ENCODE measurements at regions not wholly inside any gene's neighbourhood (a gene's known extent, or its start where the extent isn't known, plus 50 kb on each side); places are given as distances from the start of the nearest gene placed in this dataset.
"Not testable (repeated sequence)": the region's sequence is repeated elsewhere in the genome, so short reads cannot be mapped to it uniquely, and the experiment has no call there.

DNA sequence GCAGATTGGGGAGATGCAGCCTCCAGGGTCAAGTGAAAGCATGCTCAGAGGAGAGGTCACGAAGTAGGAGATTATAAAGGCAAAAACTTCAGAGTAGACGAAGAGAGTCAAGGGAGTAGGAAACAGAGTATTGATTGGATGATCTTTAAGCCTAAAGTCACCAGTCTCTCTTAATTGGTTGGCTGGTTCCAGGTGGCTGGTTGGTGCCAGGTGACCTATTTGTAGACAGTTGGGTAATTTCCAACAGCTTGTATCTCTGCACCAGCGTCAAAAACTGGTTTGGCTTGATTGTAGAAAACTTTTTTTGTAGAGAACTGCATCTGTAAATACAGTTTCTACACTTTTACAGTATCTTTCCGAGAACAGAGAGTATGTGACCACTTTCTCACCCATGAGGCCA is 75.7 kb upstream of the CCDC90B start:
- no peak for ATAC-seq (ENCODE audit: insufficient read depth, low FRiP score)
- Histone ChIP-seq H3K4me1 (ENCODE audit: control insufficient read depth in 5 of 5, insufficient read depth in 5 of 5, low read length in 5 of 5) (no peaks in the 10 kb centered on the region), H3K27me3 (ENCODE audit: control insufficient read depth in 3 of 3, insufficient read depth in 3 of 3, low read length in 2 of 3) (no peaks in the 10 kb centered on the region), H3K27ac (ENCODE audit: low read depth in 1 of 2, low read length in 1 of 2) (no peak overlapping the region), H3K9ac (ENCODE audit: insufficient read depth in 1 of 2, low read length in 2 of 2) (no peak overlapping the region), H3K36me3 (ENCODE audit: control insufficient read depth in 4 of 4, insufficient read depth in 4 of 4, low read length in 4 of 4) (no peaks in the 10 kb centered on the region), H3K9me3 (ENCODE audit: control insufficient read depth in 4 of 4, insufficient read depth in 3 of 4, low read length in 3 of 4) (no peaks in the 10 kb centered on the region), H3K4me3 (no peak overlapping the region)
- DNase-seq: no peak
- TF ChIP-seq, protein P1, sequence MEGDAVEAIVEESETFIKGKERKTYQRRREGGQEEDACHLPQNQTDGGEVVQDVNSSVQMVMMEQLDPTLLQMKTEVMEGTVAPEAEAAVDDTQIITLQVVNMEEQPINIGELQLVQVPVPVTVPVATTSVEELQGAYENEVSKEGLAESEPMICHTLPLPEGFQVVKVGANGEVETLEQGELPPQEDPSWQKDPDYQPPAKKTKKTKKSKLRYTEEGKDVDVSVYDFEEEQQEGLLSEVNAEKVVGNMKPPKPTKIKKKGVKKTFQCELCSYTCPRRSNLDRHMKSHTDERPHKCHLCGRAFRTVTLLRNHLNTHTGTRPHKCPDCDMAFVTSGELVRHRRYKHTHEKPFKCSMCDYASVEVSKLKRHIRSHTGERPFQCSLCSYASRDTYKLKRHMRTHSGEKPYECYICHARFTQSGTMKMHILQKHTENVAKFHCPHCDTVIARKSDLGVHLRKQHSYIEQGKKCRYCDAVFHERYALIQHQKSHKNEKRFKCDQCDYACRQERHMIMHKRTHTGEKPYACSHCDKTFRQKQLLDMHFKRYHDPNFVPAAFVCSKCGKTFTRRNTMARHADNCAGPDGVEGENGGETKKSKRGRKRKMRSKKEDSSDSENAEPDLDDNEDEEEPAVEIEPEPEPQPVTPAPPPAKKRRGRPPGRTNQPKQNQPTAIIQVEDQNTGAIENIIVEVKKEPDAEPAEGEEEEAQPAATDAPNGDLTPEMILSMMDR (IDR thresholded peaks at IDR 0.05; ENCODE audit: control extremely low read depth, extremely low read depth): no peak
- 79 to 81% methylated on average over 4 of the region's 4 CpGs for WGBS, 2 donors

DNA sequence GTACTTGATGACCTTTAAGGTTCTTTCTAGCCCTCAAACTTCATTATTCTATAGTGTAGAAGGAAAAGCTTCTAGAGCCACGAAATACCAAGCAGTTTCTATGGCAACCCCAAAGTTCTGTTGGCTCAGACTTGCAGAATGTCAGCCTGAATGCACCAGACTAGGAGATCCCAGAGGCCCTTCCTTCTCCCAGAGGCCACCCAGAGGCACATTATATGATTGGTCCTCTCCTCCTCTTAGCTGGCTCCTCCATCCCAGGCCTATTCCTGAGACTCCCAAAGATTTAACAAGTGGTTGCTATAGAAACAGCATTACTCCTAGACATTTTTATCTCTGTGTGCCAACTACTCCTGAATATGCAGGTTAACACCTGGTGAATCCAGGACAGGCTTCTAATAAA is 69.2 kb upstream of the CCDC90B start:
- Histone ChIP-seq H3K4me1 (ENCODE audit: control insufficient read depth in 5 of 5, insufficient read depth in 5 of 5, low read length in 5 of 5) (no peaks in the 10 kb centered on the region), H3K9me3 (ENCODE audit: control insufficient read depth in 4 of 4, insufficient read depth in 3 of 4, low read length in 3 of 4) (no peaks in the 10 kb centered on the region), H3K27ac (ENCODE audit: low read depth in 1 of 2, low read length in 1 of 2) (no peak overlapping the region), H3K36me3 (ENCODE audit: control insufficient read depth in 4 of 4, insufficient read depth in 4 of 4, low read length in 4 of 4) (no peaks in the 10 kb centered on the region), H3K9ac (ENCODE audit: insufficient read depth in 1 of 2, low read length in 2 of 2) (no peak overlapping the region), H3K27me3 (ENCODE audit: control insufficient read depth in 3 of 3, insufficient read depth in 3 of 3, low read length in 2 of 3) (no peaks in the 10 kb centered on the region), H3K4me3 (no peak overlapping the region)
- TF ChIP-seq, protein P1 (IDR thresholded peaks at IDR 0.05; ENCODE audit: control extremely low read depth, extremely low read depth): no peak
- DNase-seq: no peak
- no peak for ATAC-seq (ENCODE audit: insufficient read depth, low FRiP score)
- 67 to 70% methylated on average over 1 of the region's 1 CpG for WGBS, 2 donors

DNA sequence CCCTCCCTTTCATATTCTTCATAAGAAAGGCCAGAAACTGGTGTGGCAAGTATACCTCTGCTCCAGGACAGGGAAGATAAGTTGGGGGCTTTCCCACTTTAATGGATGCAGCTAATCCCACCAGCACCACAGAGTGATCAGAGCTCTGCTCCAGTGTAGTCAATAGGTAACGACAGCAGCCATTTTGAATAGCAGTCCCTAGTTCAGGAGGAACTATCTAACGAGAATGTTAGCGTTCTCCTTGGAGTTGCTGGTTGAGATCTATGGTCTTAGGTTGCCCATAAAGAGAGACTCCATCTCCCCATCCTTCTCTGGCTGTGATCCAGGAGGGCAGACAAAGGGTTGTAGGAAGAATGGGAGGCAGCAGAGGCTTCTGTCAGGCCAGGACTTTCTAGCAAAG is 64.0 kb upstream of the CCDC90B start:
- no peak overlapping the region for H3K4me3 ChIP-seq
- no peaks in the 10 kb centered on the region for H3K4me1 ChIP-seq (ENCODE audit: control insufficient read depth in 5 of 5, insufficient read depth in 5 of 5, low read length in 5 of 5)
- no peaks in the 10 kb centered on the region for H3K9me3 ChIP-seq (ENCODE audit: control insufficient read depth in 4 of 4, insufficient read depth in 3 of 4, low read length in 3 of 4)
- ATAC-seq (ENCODE audit: insufficient read depth, low FRiP score): no peak
- no peaks in the 10 kb centered on the region for H3K36me3 ChIP-seq (ENCODE audit: control insufficient read depth in 4 of 4, insufficient read depth in 4 of 4, low read length in 4 of 4)
- H3K9ac ChIP-seq (ENCODE audit: insufficient read depth in 1 of 2, low read length in 2 of 2): no peak overlapping the region
- no peaks in the 10 kb centered on the region for H3K27me3 ChIP-seq (ENCODE audit: control insufficient read depth in 3 of 3, insufficient read depth in 3 of 3, low read length in 2 of 3)
- no peak overlapping the region for H3K27ac ChIP-seq (ENCODE audit: low read depth in 1 of 2, low read length in 1 of 2)
- TF ChIP-seq, protein P1 (IDR thresholded peaks at IDR 0.05; ENCODE audit: control extremely low read depth, extremely low read depth): no peak
- WGBS, 2 donors: 94 to 97% methylated on average over 3 of the region's 3 CpGs
- no peak for DNase-seq

DNA sequence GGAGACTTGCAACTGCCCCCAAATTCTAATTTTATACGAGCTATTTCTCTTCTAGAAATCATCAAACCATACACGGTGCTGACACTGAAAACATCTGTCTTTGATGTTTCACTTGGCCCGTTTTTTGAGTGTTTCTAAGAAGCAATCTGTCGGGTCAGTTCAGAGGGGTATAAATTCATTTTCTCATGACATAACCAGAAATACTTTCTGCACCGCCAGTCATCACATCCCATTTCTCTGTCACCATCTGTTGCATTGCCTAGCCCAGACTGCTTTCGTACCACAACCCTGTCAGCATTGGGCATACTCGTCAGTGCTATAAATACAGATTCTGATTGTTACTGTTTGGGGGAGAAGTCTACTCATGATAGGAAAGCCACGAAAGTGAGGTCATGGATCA is 63.1 kb upstream of the CCDC90B start:
- Histone ChIP-seq H3K9ac (ENCODE audit: insufficient read depth in 1 of 2, low read length in 2 of 2) (no peak overlapping the region), H3K36me3 (ENCODE audit: control insufficient read depth in 4 of 4, insufficient read depth in 4 of 4, low read length in 4 of 4) (no peaks in the 10 kb centered on the region), H3K4me1 (ENCODE audit: control insufficient read depth in 5 of 5, insufficient read depth in 5 of 5, low read length in 5 of 5) (no peaks in the 10 kb centered on the region), H3K27ac (ENCODE audit: low read depth in 1 of 2, low read length in 1 of 2) (no peak overlapping the region), H3K4me3 (no peak overlapping the region), H3K9me3 (ENCODE audit: control insufficient read depth in 4 of 4, insufficient read depth in 3 of 4, low read length in 3 of 4) (no peaks in the 10 kb centered on the region), H3K27me3 (ENCODE audit: control insufficient read depth in 3 of 3, insufficient read depth in 3 of 3, low read length in 2 of 3) (no peaks in the 10 kb centered on the region)
- WGBS, 2 donors: 72 to 76% methylated on average over 8 of the region's 8 CpGs
- TF ChIP-seq, protein P1 (IDR thresholded peaks at IDR 0.05; ENCODE audit: control extremely low read depth, extremely low read depth): no peak
- no peak for ATAC-seq (ENCODE audit: insufficient read depth, low FRiP score)
- DNase-seq: no peak

DNA sequence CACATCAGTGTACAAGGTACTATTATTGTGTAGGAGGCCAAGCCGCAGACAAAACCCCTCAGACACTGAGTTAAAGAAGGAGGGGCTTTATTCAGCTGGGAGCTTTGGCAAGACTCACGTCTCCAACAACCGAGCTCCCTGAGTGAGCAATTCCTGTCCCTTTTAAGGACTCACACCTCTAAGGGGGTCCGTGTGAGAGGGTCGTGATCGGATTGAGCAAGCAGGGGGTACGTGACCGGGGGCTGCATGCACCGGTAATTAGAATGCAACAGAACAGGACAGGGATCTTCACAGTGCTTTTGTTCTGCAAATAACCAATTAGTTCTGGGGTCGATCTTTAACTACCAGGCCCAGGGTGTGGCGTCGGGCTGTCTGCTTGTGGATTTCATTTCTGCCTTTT is 60.5 kb upstream of the CCDC90B start:
- ATAC-seq (ENCODE audit: insufficient read depth, low FRiP score); H3K4me3 ChIP-seq: not testable (repeated sequence)
- WGBS, 2 donors: 89 to 91% methylated on average over 12 of the region's 12 CpGs

DNA sequence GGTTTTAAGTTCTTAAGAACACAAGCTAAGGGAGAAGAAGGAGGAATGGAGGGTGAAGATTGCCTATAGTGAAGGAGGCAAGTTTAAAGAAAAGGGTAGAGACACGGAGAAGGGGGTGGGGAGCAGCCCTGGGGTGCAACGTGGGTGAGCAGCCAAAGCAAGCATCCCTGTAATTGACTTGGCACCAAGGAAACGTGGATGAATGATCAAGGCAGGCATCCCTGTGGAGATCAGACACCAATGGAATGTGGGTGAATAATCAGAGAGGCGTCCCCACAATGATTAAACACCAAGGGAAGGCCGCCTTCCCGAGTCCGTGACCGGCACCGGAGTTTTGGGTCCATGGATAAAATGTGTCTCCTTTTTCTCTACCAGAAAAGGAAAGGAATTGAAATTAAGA is 58.4 kb upstream of the CCDC90B start:
- not testable (repeated sequence) for H3K4me3 ChIP-seq; H3K27ac ChIP-seq (ENCODE audit: low read depth in 1 of 2, low read length in 1 of 2); H3K36me3 ChIP-seq (ENCODE audit: control insufficient read depth in 4 of 4, insufficient read depth in 4 of 4, low read length in 4 of 4); H3K27me3 ChIP-seq (ENCODE audit: control insufficient read depth in 3 of 3, insufficient read depth in 3 of 3, low read length in 2 of 3); DNase-seq; H3K4me1 ChIP-seq (ENCODE audit: control insufficient read depth in 5 of 5, insufficient read depth in 5 of 5, low read length in 5 of 5); H3K9ac ChIP-seq (ENCODE audit: insufficient read depth in 1 of 2, low read length in 2 of 2); H3K9me3 ChIP-seq (ENCODE audit: control insufficient read depth in 4 of 4, insufficient read depth in 3 of 4, low read length in 3 of 4); ATAC-seq (ENCODE audit: insufficient read depth, low FRiP score)
- 91 to 92% methylated on average over 9 of the region's 9 CpGs for WGBS, 2 donors

More for the DNA sequence above, 60.5 kb upstream of the CCDC90B start:
- not testable (repeated sequence) for H3K9me3 ChIP-seq (ENCODE audit: control insufficient read depth in 4 of 4, insufficient read depth in 3 of 4, low read length in 3 of 4); H3K9ac ChIP-seq (ENCODE audit: insufficient read depth in 1 of 2, low read length in 2 of 2); H3K27me3 ChIP-seq (ENCODE audit: control insufficient read depth in 3 of 3, insufficient read depth in 3 of 3, low read length in 2 of 3); DNase-seq; H3K36me3 ChIP-seq (ENCODE audit: control insufficient read depth in 4 of 4, insufficient read depth in 4 of 4, low read length in 4 of 4); H3K27ac ChIP-seq (ENCODE audit: low read depth in 1 of 2, low read length in 1 of 2); H3K4me1 ChIP-seq (ENCODE audit: control insufficient read depth in 5 of 5, insufficient read depth in 5 of 5, low read length in 5 of 5)

Data from lung (tissue), 11 donors.